NCI-H1105 (cell line): ENCODE measurements at regions not wholly inside any gene's neighbourhood (a gene's known extent, or its start where the extent isn't known, plus 50 kb on each side); places are given as distances from the start of the nearest gene placed in this dataset.
"Not testable (repeated sequence)": the region's sequence is repeated elsewhere in the genome, so short reads cannot be mapped to it uniquely, and the experiment has no call there.

Source experiments
- DNase-seq: peaks from one replicate; lab custom pipeline; 2025; lab: John Stamatoyannopoulos, UW

- no peak for DNase-seq
Observed at GRCh38 chr18:30698571-30698970, 344.0 kb downstream of the DSC3 start.

- DNase-seq = no peak
Observed at GRCh38 chr18:30696201-30696600, 346.3 kb downstream of the DSC3 start.

- no peak for DNase-seq
Observed at GRCh38 chr18:30694773-30695172, 347.8 kb downstream of the DSC3 start.

- DNase-seq = no peak
Observed at GRCh38 chr18:30689216-30689615, 353.3 kb downstream of the DSC3 start.

GRCh38 chr18:30687501-30687900 is 355.0 kb downstream of the DSC3 start:
- DNase-seq = no peak

- no peak for DNase-seq
Observed at GRCh38 chr18:30684825-30685481, 357.6 kb downstream of the DSC3 start.

GRCh38 chr18:30683836-30684235 is 358.7 kb downstream of the DSC3 start:
- DNase-seq = no peak

GRCh38 chr18:30682672-30683071 is 359.9 kb downstream of the DSC3 start:
- DNase-seq = no peak

- no peak for DNase-seq
Observed at GRCh38 chr18:30679285-30679930, 363.1 kb downstream of the DSC3 start.

- DNase-seq = not testable (repeated sequence)
Observed at GRCh38 chr18:30677813-30678212, 364.7 kb downstream of the DSC3 start.

GRCh38 chr18:30676053-30676480 is 366.5 kb downstream of the DSC3 start:
- DNase-seq = no peak

GRCh38 chr18:30675493-30675892 is 367.0 kb downstream of the DSC3 start:
- DNase-seq = no peak

GRCh38 chr18:30675072-30675471 is 367.5 kb downstream of the DSC3 start:
- DNase-seq = no peak

GRCh38 chr18:30674596-30674995 is 367.9 kb downstream of the DSC3 start:
- no peak for DNase-seq

GRCh38 chr18:30672439-30672838 is 370.1 kb downstream of the DSC3 start:
- DNase-seq = not testable (repeated sequence)

GRCh38 chr18:30658306-30658705 is 384.2 kb downstream of the DSC3 start:
- no peak for DNase-seq

- no peak for DNase-seq
Observed at GRCh38 chr18:30652387-30652786, 390.2 kb downstream of the DSC3 start.

GRCh38 chr18:30650499-30650898 is 392.0 kb downstream of the DSC3 start:
- no peak for DNase-seq

GRCh38 chr18:30644158-30644557 is 398.4 kb downstream of the DSC3 start:
- no peak for DNase-seq

- no peak for DNase-seq
Observed at GRCh38 chr18:30639361-30639760, 403.2 kb downstream of the DSC3 start.

- DNase-seq = no peak
Observed at GRCh38 chr18:30634249-30634648, 408.3 kb downstream of the DSC3 start.

GRCh38 chr18:30632071-30632698 is 410.4 kb downstream of the DSC3 start:
- no peak for DNase-seq

- no peak for DNase-seq
Observed at GRCh38 chr18:30625961-30626360, 416.6 kb downstream of the DSC3 start.
